ENCODE measurements at regions not wholly inside any gene's neighbourhood (a gene's known extent, or its start where the extent isn't known, plus 50 kb on each side); places are given as distances from the start of the nearest gene placed in this dataset.
A peak's percentile ranks its signal among the peaks of the same experiment; 100 is the strongest.
"Not testable (repeated sequence)": the region's sequence is repeated elsewhere in the genome, so short reads cannot be mapped to it uniquely, and the experiment has no call there.

- H3K4me3 ChIP-seq (ENCODE audit: low read depth, low read length): no peak overlapping the region
- TF ChIP-seq CTCF (IDR thresholded peaks at IDR 0.05; ENCODE audit: low read depth, low read length): no peak
- DNase-seq (ENCODE audit: low read depth, low spot score): no peak
- in situ Hi-C loops (cut with HindIII; ENCODE audit: low sequenced_read_pairs): no loop called here
Measured at GRCh38 chr4:23957465-23957864, 67.6 kb upstream of the PPARGC1A start.

GRCh38 chr4:23956601-23957364 lies 66.9 kb upstream of the PPARGC1A start:
- in situ Hi-C loops (cut with HindIII; ENCODE audit: low sequenced_read_pairs): no loop called here
- no peak overlapping the region for H3K4me3 ChIP-seq (ENCODE audit: low read depth, low read length)
- DNase-seq (ENCODE audit: low read depth, low spot score): no peak
- no peak for TF ChIP-seq CTCF (IDR thresholded peaks at IDR 0.05; ENCODE audit: low read depth, low read length)

- no peak for DNase-seq (ENCODE audit: low read depth, low spot score)
- in situ Hi-C loops (cut with HindIII; ENCODE audit: low sequenced_read_pairs): no loop called here
- no peak overlapping the region for H3K4me3 ChIP-seq (ENCODE audit: low read depth, low read length)
- no peak for TF ChIP-seq CTCF (IDR thresholded peaks at IDR 0.05; ENCODE audit: low read depth, low read length)
Measured at GRCh38 chr4:23952258-23952657, 62.4 kb upstream of the PPARGC1A start.

- no peak for DNase-seq (ENCODE audit: low read depth, low spot score)
- TF ChIP-seq CTCF (IDR thresholded peaks at IDR 0.05; ENCODE audit: low read depth, low read length): no peak
- in situ Hi-C loops (cut with HindIII; ENCODE audit: low sequenced_read_pairs): no loop called here
Measured at GRCh38 chr4:23947826-23948225, 58.0 kb upstream of the PPARGC1A start.

GRCh38 chr4:23946299-23946698 lies 56.5 kb upstream of the PPARGC1A start:
- no peak for TF ChIP-seq CTCF (IDR thresholded peaks at IDR 0.05; ENCODE audit: low read depth, low read length)
- H3K4me3 ChIP-seq (ENCODE audit: low read depth, low read length): no peak overlapping the region
- DNase-seq (ENCODE audit: low read depth, low spot score): no peak
- in situ Hi-C loops (cut with HindIII; ENCODE audit: low sequenced_read_pairs): no loop called here

More at GRCh38 chr4:23947826-23948225, 58.0 kb upstream of the PPARGC1A start:
- H3K4me3 ChIP-seq (ENCODE audit: low read depth, low read length): no peak overlapping the region

- no peak overlapping the region for H3K4me3 ChIP-seq (ENCODE audit: low read depth, low read length)
- in situ Hi-C loops (cut with HindIII; ENCODE audit: low sequenced_read_pairs): no loop called here
- no peak for TF ChIP-seq CTCF (IDR thresholded peaks at IDR 0.05; ENCODE audit: low read depth, low read length)
- peak; percentile 79 for DNase-seq (ENCODE audit: low read depth, low spot score)
Measured at GRCh38 chr4:23945451-23946017, 55.7 kb upstream of the PPARGC1A start.

- in situ Hi-C loops (cut with HindIII; ENCODE audit: low sequenced_read_pairs); H3K4me3 ChIP-seq (ENCODE audit: low read depth, low read length); DNase-seq (ENCODE audit: low read depth, low spot score): not testable (repeated sequence)
Measured at GRCh38 chr4:23944556-23944955, 54.7 kb upstream of the PPARGC1A start.
